ENCODE measurements at regions not wholly inside any gene's neighbourhood (a gene's known extent, or its start where the extent isn't known, plus 50 kb on each side); places are given as distances from the start of the nearest gene placed in this dataset.
A peak's percentile ranks its signal among the peaks of the same experiment; 100 is the strongest.

DNA sequence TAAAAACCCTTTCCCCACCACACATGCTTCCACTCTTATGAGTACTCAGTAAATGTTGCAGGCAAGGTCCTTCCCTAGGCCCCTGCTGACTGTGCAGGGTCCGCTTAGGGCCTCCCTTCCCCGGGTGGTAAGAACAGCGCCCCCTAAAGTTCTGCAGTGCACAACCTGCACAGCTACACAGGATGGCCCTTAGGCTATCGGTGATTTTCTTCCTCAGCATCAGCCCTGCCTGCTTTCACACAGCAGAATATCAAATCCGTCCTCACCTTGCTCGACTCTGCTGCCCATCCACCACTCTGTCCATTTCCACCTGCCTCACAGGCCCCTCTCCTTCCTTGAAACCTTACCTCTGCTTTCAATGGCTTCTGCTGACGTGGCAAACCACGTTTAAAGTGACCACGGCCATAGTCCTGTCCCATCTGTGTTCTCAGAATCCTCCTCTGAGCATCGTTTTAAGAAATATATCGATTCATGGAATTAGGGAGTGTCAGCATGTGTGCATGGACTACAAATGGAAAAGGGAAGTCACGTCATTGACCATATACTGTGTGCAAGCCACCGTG is 51.4 kb upstream of the TMEM132E start:
- no peak for DNase-seq

DNA sequence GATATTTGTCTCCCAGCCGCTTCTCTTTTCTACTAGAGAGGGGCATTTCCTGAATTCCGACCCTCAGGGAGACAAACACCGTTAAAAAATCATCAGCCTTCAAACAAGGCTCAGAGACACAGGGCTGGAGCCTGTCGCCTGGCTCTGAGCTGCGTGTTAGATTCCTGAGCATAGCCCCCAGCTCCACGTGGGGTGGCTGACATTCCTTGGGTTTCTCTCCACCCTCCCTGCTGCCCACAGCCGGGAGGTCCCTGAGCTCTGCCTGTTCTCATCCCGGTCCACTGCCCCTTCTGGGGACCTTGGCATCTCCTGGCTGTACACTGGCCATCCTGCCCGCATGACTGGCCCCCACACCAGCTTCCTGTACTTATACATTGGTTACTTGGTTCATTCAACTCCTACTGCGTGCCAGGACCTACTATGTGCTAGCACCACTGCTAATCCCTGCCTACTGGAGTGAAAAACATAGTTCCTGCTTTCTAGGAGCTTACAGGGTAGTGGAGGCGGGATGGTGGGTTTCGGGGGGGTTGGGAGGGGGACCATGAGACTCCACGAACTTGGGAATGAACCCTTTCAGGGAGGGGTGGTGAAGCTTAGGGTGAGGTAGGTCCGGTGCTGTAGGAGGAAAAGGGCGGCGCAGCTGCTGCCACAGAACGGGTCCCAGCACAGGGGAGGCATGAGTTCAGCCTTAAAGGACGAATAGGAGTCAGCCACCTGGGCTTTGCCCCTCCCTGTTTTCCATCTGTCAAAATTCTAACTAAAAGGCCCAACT is 52.1 kb upstream of the TMEM132E start:
- no peak for DNase-seq

DNA sequence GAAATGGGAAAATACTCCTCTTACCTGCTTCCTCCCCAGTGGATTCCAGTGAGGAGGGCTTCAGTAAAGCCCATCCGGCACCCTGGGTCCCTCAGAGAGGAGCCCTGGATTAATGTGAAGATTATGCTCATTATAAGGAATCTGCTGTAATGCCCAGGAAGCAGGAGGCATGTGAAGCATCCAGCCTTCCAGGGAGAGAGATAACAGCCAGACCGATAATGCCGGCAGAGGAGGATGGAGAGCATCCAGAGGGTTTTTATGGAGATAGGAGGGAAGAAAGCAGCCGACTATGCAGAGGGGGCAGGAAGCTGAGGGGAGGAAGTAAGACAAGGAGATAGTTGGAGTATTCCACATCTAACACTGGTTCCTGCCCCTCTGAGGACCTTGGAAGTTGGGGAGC is 53.7 kb upstream of the TMEM132E start:
- DNase-seq: no peak

DNA sequence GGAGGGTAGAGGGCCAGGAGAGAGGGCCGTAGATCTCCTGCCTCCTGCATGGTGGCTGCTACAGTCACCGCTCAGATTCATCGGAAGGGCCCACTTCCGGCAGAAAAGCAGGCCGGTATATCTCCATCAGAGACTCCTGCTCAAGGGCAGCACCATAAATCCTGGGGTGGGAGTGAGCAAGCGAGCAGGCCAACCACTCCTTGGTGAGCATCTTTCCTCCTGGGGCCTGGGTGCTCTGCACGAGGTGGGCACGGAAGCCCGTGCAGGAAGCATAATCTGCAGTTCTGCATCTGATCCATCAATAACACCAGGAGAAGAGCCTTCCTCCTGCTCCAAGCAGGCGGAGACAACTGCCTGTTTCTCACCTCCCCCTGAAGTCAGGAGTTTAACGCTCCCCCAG is 57.4 kb upstream of the TMEM132E start:
- DNase-seq: no peak

DNA sequence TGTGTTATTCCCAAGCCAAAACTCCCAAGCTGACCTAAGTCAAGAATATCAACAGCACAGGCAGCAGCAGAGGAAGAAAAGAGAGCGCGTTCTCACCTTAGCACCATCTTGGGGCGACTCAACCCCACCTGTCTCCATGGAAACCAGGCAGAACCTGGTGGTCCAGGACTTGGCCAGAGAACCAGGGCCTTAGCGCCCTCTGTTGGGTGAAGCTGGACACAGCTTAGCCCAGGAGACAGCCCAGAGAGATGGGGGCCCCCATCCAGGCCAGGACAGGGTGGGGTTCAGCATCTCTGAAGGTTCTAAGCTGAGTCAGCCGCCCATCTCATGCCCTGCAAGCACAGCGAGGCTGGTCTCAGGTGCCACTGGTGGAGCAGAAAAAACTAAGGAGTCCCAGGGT is 60.1 kb upstream of the TMEM132E start:
- DNase-seq: no peak

DNA sequence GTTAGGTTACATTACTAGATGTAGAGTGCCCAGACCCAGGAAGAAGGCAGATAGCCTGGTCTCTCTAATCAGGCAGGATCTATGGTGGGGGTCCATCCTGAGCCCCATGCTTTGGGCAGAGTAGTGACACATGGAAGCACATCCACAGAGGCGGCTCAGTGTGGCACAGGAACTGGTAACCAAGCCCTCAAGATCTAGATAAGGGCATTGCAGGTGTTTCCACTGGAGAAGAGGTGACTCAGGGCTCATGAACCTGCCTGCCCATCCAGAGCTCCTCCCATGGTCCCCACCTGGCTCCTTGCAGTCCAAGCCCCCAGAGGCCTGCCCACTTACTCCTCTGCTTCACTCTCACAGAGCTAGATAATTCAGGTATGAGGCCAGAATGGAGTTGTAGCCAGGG is 62.0 kb upstream of the TMEM132E start:
- no peak for DNase-seq

DNA sequence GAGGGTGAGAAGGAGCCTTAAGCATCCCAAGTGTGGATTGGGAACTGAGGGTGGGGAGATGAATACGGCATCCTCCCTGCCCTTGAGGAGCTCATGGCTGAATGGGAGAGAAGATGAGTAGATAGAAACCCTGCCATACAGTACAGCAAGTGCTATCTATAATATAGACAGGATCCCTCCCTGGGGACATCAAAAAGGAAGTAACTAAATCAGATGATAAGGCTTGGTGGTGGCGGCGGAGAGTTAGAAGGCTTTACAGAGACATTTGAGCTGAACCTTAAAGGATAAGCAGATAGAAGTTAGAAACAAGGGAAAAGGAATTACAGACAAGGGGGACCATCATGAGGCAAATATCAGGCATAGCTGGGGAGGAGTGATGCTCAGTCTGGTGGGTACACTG is 67.5 kb upstream of the TMEM132E start:
- no peak for DNase-seq

DNA sequence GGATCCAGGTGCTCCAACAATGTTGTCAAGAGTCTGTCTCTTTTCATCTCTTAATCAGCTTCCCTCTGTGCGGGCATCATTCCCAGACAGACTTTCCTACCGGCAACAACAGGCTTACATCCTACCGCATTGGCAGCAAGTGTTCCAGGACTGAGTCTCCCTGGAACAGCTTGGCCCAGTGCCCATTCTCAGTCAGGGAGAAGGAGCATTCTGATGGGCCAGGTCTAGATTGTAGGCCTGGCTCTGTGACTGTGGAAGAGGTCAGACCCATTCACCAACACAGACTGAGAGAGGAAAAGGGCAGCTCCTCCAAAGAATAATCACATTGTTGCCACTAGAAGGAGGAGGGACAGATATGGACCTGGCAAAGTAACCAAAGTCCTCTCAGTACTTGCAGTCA is 68.1 kb upstream of the TMEM132E start:
- DNase-seq: no peak

DNA sequence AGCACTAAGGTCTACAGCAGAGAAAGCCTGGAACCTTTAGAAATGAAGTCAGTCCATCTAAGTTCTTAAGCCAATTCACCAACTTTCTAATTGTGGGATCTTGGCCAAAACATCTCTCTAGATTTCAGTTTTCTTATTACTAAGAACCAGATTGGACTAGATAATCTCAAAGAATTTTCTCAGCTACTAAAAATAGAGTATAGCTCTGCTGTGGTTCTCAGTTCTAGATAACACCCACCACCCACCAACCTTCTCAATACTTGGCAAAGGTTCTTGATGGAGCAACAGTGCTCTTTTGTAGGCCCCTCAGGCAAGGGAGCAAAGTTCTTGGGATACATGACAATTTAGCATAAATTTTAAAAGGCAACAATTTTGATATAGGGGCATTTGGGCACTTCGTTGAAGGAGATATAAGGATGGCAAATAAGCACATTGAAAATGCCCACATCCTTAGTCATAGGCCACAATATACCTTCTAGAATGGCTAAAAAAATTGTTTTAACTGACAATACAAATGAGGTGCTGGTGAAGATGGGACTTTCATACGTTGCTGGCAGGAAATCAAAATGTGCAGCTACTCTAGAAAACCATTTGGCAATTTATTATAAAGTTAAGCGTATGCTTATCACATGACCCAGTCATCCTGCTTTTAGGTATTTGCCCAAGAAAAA is 74.4 kb upstream of the TMEM132E start:
- no peak for DNase-seq

DNA sequence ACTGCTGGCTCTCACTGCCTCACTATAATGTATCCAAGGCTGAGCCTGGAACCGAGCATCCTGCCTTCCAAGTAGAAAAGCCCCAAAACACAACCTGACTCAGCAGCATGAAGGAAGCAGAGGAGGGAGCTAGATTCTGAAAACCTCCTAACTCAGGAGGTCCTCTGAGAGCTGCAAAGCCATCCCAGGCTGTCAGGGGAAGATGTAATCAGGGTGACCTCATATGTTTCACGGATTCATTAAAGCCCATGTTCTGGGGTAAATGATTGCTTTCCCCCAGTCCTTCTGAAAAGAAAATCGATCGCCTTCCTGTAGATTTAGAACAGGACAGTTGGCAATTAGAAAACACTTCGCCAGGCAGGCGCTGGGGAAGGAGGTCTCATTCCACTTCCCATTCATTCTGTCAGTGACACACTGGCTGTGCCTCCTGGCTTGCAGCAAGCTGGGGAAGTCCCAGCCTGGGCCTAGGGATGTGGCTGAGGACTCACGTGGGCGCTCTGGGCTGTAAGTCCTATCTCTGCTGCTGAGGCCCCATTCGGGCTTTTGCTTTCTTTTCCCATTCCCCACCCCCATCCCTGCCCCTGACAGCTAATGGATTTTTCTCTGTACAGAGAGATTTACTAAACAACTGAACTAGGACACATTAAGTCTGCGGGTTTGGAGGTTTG is 75.7 kb upstream of the TMEM132E start:
- DNase-seq: no peak

DNA sequence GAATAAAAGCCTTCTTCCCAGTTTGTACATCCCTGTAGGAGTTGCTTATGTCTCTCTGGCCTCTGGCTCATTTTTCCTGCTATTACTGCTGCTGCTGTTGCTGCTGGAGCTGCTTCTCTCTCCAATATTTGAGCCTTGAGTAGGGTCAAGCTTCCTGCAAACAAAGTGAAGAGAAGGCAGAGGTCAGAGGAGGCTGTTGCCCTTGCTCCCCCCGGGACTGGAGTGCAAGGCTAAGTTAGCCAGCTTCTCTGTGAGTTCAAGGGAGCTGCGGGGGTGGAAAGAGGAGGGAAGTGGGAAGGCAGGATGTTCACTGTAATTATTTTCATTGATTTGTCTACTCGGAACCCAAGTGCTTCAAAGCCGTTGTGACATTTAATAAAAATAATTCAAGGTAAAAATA is 77.0 kb upstream of the TMEM132E start:
- DNase-seq: no peak

DNA sequence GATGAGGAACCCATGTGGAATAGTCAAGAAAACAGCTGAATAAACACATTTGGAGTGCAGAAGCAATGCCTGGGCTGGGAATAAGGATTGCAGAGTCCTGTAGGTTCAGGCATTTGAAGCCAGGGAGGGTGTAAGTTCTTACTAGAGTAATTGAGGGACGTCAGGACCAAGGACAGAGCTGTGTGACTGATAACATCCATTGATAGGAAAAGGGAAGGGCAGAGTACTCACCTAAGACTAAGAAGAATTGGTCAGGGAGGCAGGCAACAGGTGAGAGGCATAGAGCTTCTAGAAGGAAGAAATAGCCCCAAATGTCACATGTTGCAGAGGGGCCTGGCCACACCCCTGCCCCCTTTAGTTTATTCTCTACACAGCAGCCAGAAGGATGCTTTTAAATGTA is 79.8 kb upstream of the TMEM132E start:
- peak; percentile 69 for DNase-seq

DNA sequence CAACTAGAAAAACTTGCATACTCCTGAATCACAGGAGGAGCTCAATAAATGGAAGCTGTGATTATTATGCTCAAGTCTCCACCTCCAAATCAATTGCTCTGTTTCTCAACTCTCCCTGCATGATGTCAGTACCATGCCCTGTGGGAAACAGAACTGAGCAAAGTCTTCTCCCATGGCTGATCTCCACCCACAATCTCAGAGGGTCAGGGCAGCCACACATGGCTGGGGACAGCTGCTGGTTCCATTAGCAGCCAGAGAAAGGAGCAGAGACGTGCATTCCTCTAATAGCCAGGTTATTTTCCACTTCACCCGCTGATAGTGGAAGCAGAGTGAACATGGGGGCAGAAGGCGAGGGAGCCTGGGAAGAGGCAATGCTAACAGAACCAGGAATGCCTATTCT is 85.5 kb upstream of the TMEM132E start:
- no peak for DNase-seq

DNA sequence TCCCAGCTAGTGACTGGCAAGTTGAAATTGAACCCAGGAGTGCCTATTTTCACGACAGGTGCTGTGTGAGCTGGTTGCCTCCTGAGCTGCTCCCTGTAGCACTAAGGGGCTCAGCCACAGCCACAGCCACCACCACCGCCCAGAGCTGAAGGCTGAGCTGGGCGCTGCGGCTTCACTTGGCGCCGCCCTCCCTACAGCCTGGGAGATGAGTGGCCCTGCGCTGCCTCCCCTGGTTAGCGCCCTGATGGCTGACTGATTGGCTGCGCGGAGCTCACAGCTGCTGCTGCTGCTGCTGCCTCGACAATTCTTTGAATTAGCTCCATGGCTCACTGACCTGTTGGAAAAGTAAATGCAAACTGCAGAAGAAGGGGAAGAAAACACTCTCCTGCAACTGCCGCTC is 91.8 kb upstream of the TMEM132E start:
- no peak for DNase-seq

DNA sequence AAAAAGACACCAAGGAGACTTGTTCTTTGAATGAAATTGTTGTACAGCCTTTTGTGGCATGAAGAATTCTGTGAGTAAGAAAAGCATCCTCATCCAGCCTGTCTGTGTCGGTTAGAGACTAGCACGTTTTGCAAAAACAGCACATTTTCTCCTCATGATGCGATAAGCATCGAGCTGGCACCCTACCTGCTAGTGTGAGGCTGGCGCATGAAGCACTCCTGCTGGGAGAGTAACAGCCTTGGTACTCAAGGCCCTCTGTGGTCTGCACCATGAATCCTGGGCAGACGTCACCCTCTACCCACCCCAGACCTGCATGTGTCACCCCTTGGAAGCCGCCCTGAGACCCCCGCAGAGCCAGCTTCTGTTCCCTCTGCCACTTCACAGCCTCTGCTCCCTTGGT is 92.6 kb upstream of the TMEM132E start:
- no peak for DNase-seq

DNA sequence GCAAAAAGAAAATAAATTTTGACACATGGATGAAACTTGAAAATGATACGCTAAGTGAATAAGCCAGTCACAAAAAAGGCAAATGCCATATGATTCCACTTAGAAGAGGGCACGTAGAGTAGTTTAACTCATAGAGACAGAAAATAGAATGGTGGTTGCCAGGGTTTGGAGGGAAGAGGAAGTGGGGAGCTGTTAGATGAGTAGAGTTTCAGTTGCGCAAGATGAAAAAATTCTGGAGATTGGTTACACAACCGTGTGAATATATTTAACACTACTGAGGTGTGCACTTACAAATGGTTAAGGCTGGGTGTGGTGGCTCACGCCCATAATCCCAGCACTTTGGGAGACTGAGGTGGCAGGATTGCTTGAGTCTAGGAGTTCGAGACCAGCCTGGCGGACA is 93.4 kb upstream of the TMEM132E start:
- DNase-seq: no peak

DNA sequence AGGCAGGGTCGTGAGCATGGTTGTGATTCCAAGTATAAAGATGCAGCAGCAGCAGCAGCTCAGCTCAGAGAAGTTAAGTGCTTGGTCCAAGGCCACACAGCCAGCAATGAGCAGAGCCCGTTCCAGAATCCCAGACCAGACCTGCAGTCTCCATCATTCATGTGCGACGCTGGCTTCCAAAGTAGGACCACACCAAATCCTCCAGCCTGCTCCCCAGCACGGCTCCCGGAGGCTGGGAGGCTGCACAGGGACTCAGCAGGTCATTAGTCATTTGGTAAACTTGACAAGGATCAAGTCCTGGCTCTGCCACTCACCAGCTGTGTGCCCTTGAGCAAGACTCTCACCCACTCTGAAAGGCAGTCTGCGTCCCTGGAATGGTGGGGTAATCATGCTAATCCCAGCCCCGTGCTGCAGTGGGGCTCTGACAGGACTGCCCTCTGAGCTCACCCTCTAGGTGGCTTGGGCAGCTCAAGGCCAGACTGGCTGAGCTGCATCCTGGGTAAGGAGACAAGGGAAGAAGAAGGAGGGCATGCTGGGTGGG is 95.1 kb upstream of the TMEM132E start:
- no peak for DNase-seq

DNA sequence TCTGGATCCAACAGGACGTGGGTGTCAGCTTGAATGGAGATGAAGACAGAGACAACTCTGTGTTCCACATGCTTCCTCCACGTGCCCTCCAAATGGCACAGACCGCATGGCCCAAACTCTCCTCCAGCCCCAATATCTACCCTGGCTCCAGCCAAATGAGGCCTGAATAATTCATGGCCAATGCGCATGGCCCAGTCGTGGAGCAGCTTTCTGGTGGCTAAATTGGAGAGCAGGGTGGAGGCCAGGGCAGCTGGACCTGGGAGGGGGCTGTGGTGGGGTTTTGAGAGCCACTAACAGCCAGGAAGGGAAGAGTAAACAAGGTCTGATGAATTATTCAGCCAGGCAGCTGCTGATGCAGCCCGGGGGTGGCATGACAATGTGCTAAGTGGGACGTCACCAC is 96.7 kb upstream of the TMEM132E start:
- no peak for DNase-seq

DNA sequence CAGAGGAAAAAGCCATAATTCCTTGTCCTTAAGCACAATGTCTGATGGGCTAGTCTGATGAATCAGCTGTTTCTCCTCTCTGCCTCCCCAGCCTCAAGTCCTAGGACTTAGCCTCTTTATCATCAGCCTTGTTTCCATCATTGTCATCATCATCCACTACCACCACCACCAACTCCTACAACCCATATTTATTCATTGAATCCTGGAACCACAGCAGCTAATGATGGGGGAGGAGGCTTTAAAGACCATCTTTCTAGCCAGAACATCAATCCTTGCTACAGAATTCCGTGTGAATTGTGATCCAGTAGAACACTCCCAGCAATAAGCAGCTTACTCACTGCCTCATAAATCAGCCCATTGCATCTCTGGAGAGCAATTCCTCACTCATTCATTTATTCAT is 97.6 kb upstream of the TMEM132E start:
- DNase-seq: no peak

DNA sequence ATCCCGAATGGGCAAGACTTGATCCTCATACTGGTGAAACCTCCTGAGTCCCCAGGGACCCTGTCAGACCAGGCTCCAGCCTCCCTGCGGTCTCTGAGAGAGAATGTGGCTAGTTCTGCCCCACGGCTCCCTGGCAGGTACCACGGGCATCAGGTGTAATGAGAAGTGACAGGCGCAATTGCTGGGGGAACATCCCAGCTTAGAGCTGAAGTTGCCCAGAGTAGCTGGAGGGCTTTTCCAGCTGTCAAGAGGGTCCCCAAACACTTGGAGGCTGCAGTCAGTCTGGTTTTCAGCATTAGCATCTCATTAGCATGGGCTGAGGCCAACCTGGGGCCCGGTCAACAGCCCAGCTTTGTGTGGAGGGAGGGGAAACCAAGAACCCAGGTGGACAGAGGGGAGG is 100.0 kb upstream of the TMEM132E start:
- DNase-seq: no peak

DNA sequence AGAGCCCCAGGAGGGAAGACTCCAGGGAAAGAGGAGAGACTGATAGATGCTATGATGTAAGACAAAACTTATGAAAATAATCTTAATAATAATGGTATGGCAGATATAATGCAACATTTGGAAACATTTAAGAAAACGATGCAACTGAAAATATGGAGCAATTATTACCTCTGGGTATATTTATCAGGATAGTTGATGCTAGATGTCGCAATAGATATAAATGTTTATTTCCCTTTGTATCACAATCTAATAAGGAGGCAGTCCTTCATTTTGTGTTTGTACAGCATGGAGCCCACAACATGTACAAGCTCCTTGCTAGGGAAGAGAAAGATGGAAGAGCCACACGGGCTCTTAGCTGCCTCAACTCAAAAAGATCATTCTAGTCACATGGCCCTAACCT is 101.1 kb upstream of the TMEM132E start:
- no peak for DNase-seq

DNA sequence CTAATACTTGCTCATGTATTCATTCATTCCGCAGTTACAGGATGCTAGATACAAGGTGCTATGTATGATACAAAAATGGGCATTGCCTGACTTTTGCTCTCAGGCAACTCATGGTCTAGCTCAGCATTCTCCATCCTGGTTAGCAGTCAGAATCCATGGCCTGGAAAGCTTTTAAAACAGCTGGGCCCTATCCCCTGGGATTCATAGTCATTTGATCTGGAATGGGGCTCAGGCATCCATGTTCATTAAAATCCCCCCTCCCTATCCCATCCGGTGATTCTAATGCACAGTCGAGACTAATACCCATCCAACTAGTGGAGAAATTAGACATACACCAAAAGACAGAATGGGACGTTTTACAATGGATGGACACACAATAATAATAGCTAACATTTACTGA is 104.1 kb upstream of the TMEM132E start:
- DNase-seq: no peak

DNA sequence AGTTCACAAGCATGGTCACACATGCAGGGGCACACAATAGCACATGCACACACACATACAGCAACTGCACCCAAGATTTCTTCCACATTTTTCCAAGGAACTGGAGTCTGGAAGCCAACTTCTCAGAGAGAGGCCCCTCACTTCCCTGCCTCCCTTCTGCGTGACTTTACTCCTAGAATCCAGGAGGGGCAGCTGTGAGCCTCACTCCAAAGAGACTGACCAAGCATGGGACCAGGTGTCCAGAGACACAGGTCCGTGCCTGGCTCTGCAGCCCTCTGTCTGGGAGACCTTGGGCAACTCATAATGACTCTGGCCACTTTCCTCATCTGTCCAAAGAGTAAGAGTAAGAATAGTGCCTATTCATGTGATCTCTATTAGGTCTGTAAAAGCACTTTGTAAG is 104.7 kb upstream of the TMEM132E start:
- no peak for DNase-seq
